Tongue (tissue), 1 donor: ENCODE measurements at regions not wholly inside any gene's neighbourhood (a gene's known extent, or its start where the extent isn't known, plus 50 kb on each side); places are given as distances from the start of the nearest gene placed in this dataset.

Experiments used
- DNase-seq: peaks from one replicate; pipeline ENCODE4 v3.0.0-alpha.2; 2015

GRCh38 chr1:34412598-34413370 is 236.1 kb downstream of the C1orf94 start:
- DNase-seq, result no peak

DNA sequence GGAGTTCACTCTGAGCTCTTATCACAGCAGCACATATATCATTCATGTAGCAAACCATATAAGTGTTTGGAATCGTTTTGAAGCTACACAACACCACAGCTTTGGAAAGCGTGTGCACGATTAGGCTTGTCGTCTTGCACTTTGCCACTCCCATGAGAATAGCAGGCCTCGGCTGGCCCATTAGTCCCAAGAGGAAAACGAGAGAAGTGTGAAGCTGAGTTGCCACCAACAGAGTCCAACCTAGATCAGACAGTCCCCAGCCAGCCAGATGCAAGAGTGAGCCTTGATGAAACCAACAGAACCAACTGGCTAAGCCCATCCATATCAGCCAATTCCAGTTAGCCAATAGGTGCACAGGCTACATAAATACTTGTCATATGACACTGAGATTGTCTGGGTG is 238.4 kb downstream of the C1orf94 start:
- DNase-seq, result no peak

GRCh38 chr1:34418166-34418565 is 241.5 kb downstream of the C1orf94 start:
- DNase-seq, result no peak

DNA sequence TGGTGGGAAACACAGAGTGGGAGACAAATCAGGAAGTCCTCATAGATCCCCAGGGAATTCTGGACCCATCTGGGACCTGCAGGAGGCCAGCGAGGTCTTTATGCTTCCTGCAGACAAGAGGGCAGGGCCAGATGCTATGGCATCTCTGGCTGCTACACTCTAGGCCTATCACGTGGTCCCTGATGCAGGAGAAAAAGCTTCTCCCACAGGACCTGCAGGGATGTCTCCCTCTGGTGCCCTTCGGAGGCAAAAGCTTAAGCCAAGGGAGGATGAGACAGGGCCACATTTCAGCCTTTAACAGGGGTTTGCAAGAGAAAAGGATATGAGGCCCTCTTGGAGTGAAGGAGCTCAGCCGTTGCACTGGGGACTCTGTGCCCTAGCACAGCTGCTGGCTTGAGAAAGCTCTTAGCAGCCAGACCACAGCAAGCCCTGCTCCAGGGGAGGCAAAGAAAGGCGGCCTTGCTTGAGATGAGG is 243.0 kb downstream of the C1orf94 start:
- DNase-seq, result peak; percentile 38

DNA sequence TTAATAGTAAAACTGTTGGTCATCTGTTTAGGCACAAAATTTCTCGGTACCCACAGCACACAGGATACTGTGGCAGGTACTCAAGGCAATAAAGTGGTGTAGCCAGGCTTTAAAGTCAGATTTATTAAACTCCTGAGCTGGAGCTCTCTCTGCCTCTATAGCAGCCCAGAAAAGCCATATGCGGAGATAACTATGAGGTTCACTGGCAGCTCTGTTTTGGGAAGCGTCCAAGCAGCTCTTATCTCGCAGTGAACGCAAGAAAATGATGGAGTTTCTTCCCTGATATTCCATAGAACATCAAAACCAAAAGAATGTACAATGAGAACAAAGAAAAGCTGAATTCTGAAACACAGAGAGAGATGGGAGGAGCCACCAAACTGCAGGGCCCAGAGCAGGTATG is 248.3 kb downstream of the C1orf94 start:
- DNase-seq, result no peak

- DNase-seq, result no peak
Measured at GRCh38 chr1:34425785-34426184, 249.1 kb downstream of the C1orf94 start.

GRCh38 chr1:34426325-34426896 is 249.7 kb downstream of the C1orf94 start:
- DNase-seq, result no peak

DNA sequence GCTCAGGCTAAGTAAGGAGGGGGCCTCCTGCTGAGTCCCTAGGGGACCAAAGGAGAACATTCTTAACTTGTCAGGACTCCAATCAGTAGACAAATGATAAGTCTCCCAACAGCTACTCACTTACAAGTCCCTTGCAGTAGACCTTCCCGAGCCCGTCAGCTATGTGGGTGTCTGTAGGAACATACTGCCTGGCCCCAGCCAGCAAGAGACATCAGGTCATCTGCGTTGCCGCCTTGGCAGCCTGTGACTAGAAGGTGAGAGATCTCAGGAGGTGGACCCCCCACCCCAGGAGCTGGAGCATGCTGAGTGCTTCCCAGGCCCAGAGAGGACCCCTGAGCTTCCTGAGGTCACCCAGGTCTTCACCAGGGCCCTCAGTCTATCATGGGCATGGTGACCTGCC is 250.5 kb downstream of the C1orf94 start:
- DNase-seq, result no peak

- no peak for DNase-seq
Measured at GRCh38 chr1:34433099-34433498, 256.4 kb downstream of the C1orf94 start.

GRCh38 chr1:34436836-34437235 is 260.1 kb downstream of the C1orf94 start:
- DNase-seq, result no peak

GRCh38 chr1:34441259-34442069 is 264.8 kb downstream of the C1orf94 start:
- DNase-seq, result no peak

- DNase-seq, result peak; percentile 1
Measured at GRCh38 chr1:34444516-34444915, 267.8 kb downstream of the C1orf94 start.

DNA sequence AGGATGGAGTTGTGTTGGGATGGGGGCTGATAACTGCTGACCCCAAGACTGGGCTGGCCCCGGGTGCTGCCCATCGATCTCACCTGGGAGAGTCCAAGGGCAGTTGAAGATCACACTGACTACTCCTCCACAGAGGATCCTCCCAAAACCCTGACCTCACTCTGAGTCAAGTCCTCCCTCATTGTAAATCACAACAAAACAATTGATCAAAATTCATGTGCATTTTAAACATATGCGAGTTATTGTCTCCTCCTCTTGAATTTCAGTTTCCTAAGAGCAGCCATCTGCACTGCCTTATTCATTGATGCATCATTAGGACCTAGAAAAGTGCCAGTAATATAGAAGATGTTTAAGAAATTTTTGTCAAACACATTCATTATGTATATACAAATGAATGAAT is 273.6 kb downstream of the C1orf94 start:
- DNase-seq, result no peak

- no peak for DNase-seq
Measured at GRCh38 chr1:34452451-34452850, 275.7 kb downstream of the C1orf94 start.

DNA sequence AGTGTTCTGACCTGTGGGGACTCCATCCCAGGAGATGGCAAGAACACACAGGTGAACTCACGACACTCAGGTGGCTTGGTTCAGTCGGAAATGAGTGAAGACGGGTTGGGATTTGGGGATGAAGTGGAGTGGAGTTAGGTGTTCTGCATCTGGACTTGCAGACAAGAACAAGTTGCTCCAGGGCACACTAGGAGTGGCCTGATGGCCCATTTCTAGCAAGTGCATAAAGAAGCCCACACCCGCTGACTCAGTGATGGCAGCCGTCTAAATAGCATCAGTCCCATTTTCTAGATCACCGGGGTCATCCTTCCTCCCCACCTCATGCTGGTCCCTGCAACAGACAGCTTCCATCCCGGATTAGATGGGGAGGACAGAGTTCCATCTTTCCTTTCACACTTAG is 278.4 kb downstream of the C1orf94 start:
- DNase-seq, result no peak

GRCh38 chr1:34460193-34460592 is 283.5 kb downstream of the C1orf94 start:
- peak; percentile 32 for DNase-seq

- DNase-seq, result no peak
Measured at GRCh38 chr1:34470401-34470800, 284.4 kb upstream of the GJB5 start.

GRCh38 chr1:34474566-34474965 is 280.3 kb upstream of the GJB5 start:
- DNase-seq, result no peak

DNA sequence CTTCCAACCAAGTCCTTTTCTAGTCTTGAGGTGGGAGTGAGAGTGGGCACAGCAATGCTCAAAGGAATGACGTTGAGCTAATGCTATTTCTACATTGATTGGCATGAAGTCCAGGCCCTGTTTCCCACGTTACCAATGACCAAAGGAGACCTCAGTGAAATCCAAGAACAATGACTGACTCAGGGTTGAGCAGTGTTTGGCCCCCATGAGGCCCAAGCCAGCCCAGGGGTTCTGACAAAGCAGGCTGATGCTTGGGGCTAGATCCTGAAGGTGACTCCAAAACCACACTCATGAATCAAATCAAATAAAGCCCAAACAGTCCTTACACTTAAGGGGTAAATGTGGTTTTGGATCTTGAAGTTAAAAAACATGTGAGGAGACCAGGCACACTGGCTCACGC is 278.5 kb upstream of the GJB5 start:
- no peak for DNase-seq

- no peak for DNase-seq
Measured at GRCh38 chr1:34477632-34478141, 277.2 kb upstream of the GJB5 start.

GRCh38 chr1:34478515-34479076 is 276.3 kb upstream of the GJB5 start:
- DNase-seq, result no peak

DNA sequence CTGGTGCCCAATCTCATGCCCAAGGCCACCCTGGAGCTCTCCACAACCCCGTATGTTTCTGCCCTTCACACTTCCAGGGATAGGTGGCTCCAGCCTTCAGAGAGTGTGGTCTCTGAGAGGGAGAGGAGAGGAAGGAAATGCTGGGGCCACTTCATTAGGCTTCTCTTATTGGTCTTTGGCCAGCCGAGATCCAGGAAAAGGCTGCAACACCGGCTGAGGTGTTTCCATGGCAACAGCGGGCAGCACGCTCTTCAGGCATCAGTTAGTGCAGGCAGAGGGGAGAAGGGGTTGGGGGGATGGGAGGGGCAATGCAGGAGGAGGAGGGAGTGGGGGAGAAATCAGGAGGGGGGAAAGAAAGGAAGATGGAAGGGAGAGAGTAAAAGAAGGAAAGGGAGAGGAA is 275.1 kb upstream of the GJB5 start:
- DNase-seq, result no peak
